ENCODE measurements at regions not wholly inside any gene's neighbourhood (a gene's known extent, or its start where the extent isn't known, plus 50 kb on each side); places are given as distances from the start of the nearest gene placed in this dataset.

GRCh38 chr5:97542469-97542868 lies 359.4 kb upstream of the RIOK2 start:
- ChIA-PET POLR2A (ENCODE audit: partially characterized antibody) (no interaction called here), CTCF (ENCODE audit: partially characterized antibody) (interaction anchor here (0.6 to 1.2 kb wide), 3 partner anchors 9 to 116 kb away, joined by 3 to 4 read pairs (median 4); no protein-coding TSS in a partner anchor)
- Histone ChIP-seq H3K79me2 (ENCODE audit: control insufficient read depth in 1 of 2, insufficient read depth in 2 of 2, low read length in 2 of 2) (no peaks in the 10 kb centered on the region), H3K79me1 (ENCODE audit: low read depth, low read length) (no peaks in the 10 kb centered on the region), H4K5ac (ENCODE audit: insufficient read length, low read depth, low read length) (no peak overlapping the region), H3K56ac (replicated peaks; ENCODE audit: insufficient read length, low read depth, low read length) (no peak overlapping the region), H4K20me1 (replicated peaks in 1 of 2; ENCODE audit: control insufficient read depth in 1 of 2, insufficient read depth in 2 of 2, low read length in 2 of 2) (no peaks in the 10 kb centered on the region), H4K91ac (replicated peaks; ENCODE audit: insufficient read length, low read length) (no peak overlapping the region), H2BK120ac (replicated peaks; ENCODE audit: low read depth, low read length) (no peak overlapping the region), H3K18ac (ENCODE audit: extremely low read depth, low read length) (no peak overlapping the region), H3K4me3 (ENCODE audit: extremely low read depth in 1 of 4, insufficient read depth in 2 of 4, low read depth in 3 of 4, low read length in 4 of 4) (no peak overlapping the region), H3K4me1 (replicated peaks in 1 of 4; ENCODE audit: control insufficient read depth in 3 of 4, insufficient read depth in 4 of 4, low read length in 3 of 4) (peaks cover 0 to 2% (median 0%) of the 10 kb centered on the region in 4 experiments; a peak in 1 of 7 replicates), H2AK5ac (ENCODE audit: low read depth, low read length) (no peak overlapping the region), H2AFZ (ENCODE audit: low read length) (no peak overlapping the region), H2BK12ac (ENCODE audit: low read depth, low read length) (no peak overlapping the region), H3K23ac (ENCODE audit: insufficient read length) (no peak overlapping the region), H3K9me3 (ENCODE audit: insufficient read depth in 2 of 2, low read depth in 1 of 2, low read length in 1 of 2) (peaks cover 0 to 7% of the 10 kb centered on the region in 2 experiments; a peak in 1 of 4 replicates), H3K14ac (ENCODE audit: insufficient read length) (no peak overlapping the region), H3K36me3 (ENCODE audit: control insufficient read depth in 2 of 4, insufficient read depth in 4 of 4, low read length in 3 of 4) (no peaks in the 10 kb centered on the region; a peak in 1 of 8 replicates), H3K4ac (replicated peaks; ENCODE audit: insufficient read length, low read depth, low read length) (no peak overlapping the region), H3K4me2 (ENCODE audit: insufficient read depth in 1 of 2, low read depth in 2 of 2, low read length in 2 of 2) (no peak overlapping the region), H3K27ac (ENCODE audit: low read depth, low read length) (no peak overlapping the region), H3K9ac (replicated peaks in 1 of 4; ENCODE audit: extremely low read depth in 1 of 4, low read depth in 3 of 4, low read length in 3 of 4) (no peak overlapping the region), H3K27me3 (replicated peaks in 1 of 4; ENCODE audit: control insufficient read depth in 3 of 4, extremely low read depth in 1 of 4, insufficient read depth in 3 of 4, low read length in 3 of 4) (no peaks in the 10 kb centered on the region), H2BK15ac (ENCODE audit: low read length) (no peak overlapping the region), H4K8ac (ENCODE audit: extremely low read depth, insufficient read depth, low read length) (no peak overlapping the region), H3K23me2 (ENCODE audit: low read depth, low read length) (no peaks in the 10 kb centered on the region), H2BK20ac (ENCODE audit: low read length) (no peak overlapping the region), H2BK5ac (ENCODE audit: low read depth, low read length) (no peak overlapping the region)
- FAIRE-seq, result no peak
- WGBS, 2 experiments (ENCODE audit: extremely low coverage in 1 of 2, insufficient coverage in 1 of 2, insufficient read length in 1 of 2, insufficient replicate concordance in 2 of 2, low coverage in 1 of 2, low lambda C conversion rate in 2 of 2, missing lambda C conversion rate in 1 of 2), result 88% methylated on average over 1 of the region's 1 CpG; no CpG with 5 or more reads in 1 of the 2 experiments
- DNase-seq (ENCODE audit: low read depth in 1 of 2, low spot score in 2 of 2), result no peak
- TF ChIP-seq EP300 (IDR thresholded peaks at IDR 0.05; ENCODE audit: borderline replicate concordance in 1 of 2, low read depth in 2 of 2, low read length in 2 of 2), result no peak
- no peak for TF ChIP-seq EZH2 (IDR thresholded peaks at IDR 0.05; ENCODE audit: low read depth, low read length, severe bottlenecking)
- TF ChIP-seq KDM4A (IDR thresholded peaks at IDR 0.05; ENCODE audit: low read depth, low read length, severe bottlenecking), result no peak
- TF ChIP-seq RFX5 (IDR thresholded peaks at IDR 0.05; ENCODE audit: borderline replicate concordance, low read depth, low read length), result no peak
- no peak for TF ChIP-seq CHD1 (IDR thresholded peaks at IDR 0.05; ENCODE audit: low read depth, low read length)
- no peak for TF ChIP-seq SRF (IDR thresholded peaks at IDR 0.05; ENCODE audit: low read depth, low read length)
- TF ChIP-seq KDM1A (IDR thresholded peaks at IDR 0.05; ENCODE audit: borderline replicate concordance, low read length), result no peak
- no peak for TF ChIP-seq POLR2AphosphoS5 (IDR thresholded peaks at IDR 0.05; ENCODE audit: low read depth, low read length)
- TF ChIP-seq TAF7 (optimal IDR thresholded peaks at IDR 0.05; ENCODE audit: borderline replicate concordance, low read depth, low read length), result no peak
- TF ChIP-seq HDAC6 (IDR thresholded peaks at IDR 0.05; ENCODE audit: low read depth, low read length), result no peak
- TF ChIP-seq E2F6 (IDR thresholded peaks at IDR 0.05), result no peak
- no peak for TF ChIP-seq CEBPB (IDR thresholded peaks at IDR 0.05; ENCODE audit: low read depth, low read length)

All from H1 (cell line).